22Rv1 (cell line): ENCODE measurements at regions not wholly inside any gene's neighbourhood (a gene's known extent, or its start where the extent isn't known, plus 50 kb on each side); places are given as distances from the start of the nearest gene placed in this dataset.

Experiments
- CTCF ChIP-seq: fragments of 450-650 bp; IDR thresholded peaks from 2 replicates; pipeline ENCODE4 v1.5.1; 2017; ENCODE audit warnings: mild to moderate bottlenecking
- ZFX ChIP-seq: fragments of 450-650 bp; IDR thresholded peaks from 2 replicates; pipeline ENCODE4 v1.6.1; 2017; ENCODE audit warnings: antibody characterized with exemption, borderline replicate concordance

GRCh38 chr2:129459200-129459876, 520.1 kb upstream of the RAB6C start:
- TF ChIP-seq CTCF (no peak), ZFX (no peak)
